MCF 10A (cell line): ENCODE measurements at regions not wholly inside any gene's neighbourhood (a gene's known extent, or its start where the extent isn't known, plus 50 kb on each side); places are given as distances from the start of the nearest gene placed in this dataset.

Experiments used
- BruUV-seq: library from RNA; stranded (reverse); fragments of 400-500 nt; replicated peaks from 2 replicates; lab custom pipeline; 2021; lab: Mats Ljungman, UMichigan
- CTCF ChIA-PET: fragments of 300-600 bp; sonication (Branson Sonifier 250); formaldehyde crosslinking; extraction: SDS; loops from one replicate; lab custom pipeline; 2021; ENCODE audit warnings: antibody characterized with exemption, inconsistent platforms; lab: Yijun Ruan, JAX
- POLR2A ChIA-PET: fragments of 300-600, 350-650 bp; sonication (Branson Sonifier 250); formaldehyde crosslinking; extraction: SDS; loops from one replicate; lab custom pipeline; 2020; ENCODE audit warnings: antibody characterized with exemption, inconsistent platforms; lab: Yijun Ruan, JAX
- DNase-seq: peaks from one replicate; pipeline ENCODE4 v3.0.0-alpha.2; 2018; ENCODE audit not compliant: unreplicated experiment
- H3K27ac Mint-ChIP-seq: one replicate; pipeline ENCODE4 v1.8.0; 2022; ENCODE audit warnings: mild to moderate bottlenecking, low read depth, mixed read lengths; ENCODE audit not compliant: unreplicated experiment
- H3K27me3 Mint-ChIP-seq: one replicate; pipeline ENCODE4 v1.8.0; 2022; ENCODE audit warnings: mixed read lengths; ENCODE audit not compliant: insufficient read depth, unreplicated experiment
- H3K36me3 Mint-ChIP-seq: one replicate; pipeline ENCODE4 v1.8.0; 2022; ENCODE audit warnings: mild to moderate bottlenecking, moderate library complexity, mixed read lengths; ENCODE audit not compliant: insufficient read depth, unreplicated experiment
- H3K4me1 Mint-ChIP-seq: one replicate; pipeline ENCODE4 v1.8.0; 2022; ENCODE audit warnings: mixed read lengths; ENCODE audit not compliant: insufficient read depth, unreplicated experiment
- H3K4me3 Mint-ChIP-seq: one replicate; pipeline ENCODE4 v1.8.0; 2022; ENCODE audit warnings: mild to moderate bottlenecking, moderate library complexity, mixed read lengths; ENCODE audit not compliant: unreplicated experiment
- H3K9me3 Mint-ChIP-seq: one replicate; pipeline ENCODE4 v1.8.0; 2022; ENCODE audit warnings: mixed read lengths; ENCODE audit not compliant: unreplicated experiment
- intact Hi-C: fragments of 100-400 bp; cut with micrococcal nuclease; formaldehyde crosslinking; loops from 2 replicates; pipeline ENCODE4 v1.14.1; 2022
- TF ChIP-seq, protein P1 (sequence below): fragments of 200-600 bp; IDR thresholded peaks from one replicate; pipeline ENCODE4 v1.8.0; 2022; ENCODE audit warnings: antibody characterized with exemption, mild to moderate bottlenecking; ENCODE audit not compliant: unreplicated experiment

DNA sequence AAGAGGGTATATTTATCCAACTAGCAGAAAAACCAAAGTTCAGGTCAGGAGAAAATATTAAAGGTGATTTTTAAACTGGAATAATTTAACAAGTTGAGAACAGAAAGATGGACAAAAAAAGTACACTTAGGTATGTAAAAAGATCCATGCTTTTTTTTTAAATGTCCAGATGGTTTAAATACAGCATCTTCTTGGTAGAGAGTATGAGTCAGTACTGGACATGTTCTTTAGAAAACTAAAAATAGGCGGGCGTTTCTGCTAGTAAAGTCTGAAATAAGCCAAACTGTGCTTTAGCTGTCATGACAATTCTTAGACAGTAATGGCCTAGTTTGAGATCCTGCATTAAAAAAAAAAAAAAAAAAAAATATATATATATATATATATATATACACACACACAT lies 255.9 kb upstream of the ST8SIA4 start:
- no peaks in the 10 kb centered on the region for H3K9me3 Mint-ChIP-seq
- POLR2A ChIA-PET, result no interaction called here
- intact Hi-C loops, result no loop called here

DNA sequence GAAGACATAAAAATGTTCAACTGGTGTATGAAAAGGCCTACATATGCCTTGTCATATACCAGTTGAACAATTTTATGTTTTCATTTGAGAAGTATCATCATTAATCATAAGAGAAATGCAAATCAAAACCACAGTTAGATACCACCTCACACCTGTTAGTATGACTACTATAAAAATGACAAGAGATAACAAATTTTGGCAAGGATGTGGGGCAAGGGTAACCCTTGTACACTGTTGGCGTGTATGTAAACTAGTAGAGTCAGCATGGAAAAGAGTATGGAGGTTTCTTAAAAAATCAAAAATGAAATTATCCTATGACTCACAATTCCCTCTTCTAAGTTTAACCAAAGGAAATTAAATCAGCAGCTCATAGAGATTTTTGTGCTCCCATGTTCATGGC lies 250.4 kb upstream of the ST8SIA4 start:
- DNase-seq, result no peak
- Mint-ChIP-seq H3K9me3 (no peaks in the 10 kb centered on the region), H3K27ac (no peak overlapping the region), H3K4me3 (no peak overlapping the region), H3K36me3 (no peaks in the 10 kb centered on the region), H3K4me1 (no peaks in the 10 kb centered on the region), H3K27me3 (no peaks in the 10 kb centered on the region)
- no TSS peak for BruUV-seq
- TF ChIP-seq, protein P1, sequence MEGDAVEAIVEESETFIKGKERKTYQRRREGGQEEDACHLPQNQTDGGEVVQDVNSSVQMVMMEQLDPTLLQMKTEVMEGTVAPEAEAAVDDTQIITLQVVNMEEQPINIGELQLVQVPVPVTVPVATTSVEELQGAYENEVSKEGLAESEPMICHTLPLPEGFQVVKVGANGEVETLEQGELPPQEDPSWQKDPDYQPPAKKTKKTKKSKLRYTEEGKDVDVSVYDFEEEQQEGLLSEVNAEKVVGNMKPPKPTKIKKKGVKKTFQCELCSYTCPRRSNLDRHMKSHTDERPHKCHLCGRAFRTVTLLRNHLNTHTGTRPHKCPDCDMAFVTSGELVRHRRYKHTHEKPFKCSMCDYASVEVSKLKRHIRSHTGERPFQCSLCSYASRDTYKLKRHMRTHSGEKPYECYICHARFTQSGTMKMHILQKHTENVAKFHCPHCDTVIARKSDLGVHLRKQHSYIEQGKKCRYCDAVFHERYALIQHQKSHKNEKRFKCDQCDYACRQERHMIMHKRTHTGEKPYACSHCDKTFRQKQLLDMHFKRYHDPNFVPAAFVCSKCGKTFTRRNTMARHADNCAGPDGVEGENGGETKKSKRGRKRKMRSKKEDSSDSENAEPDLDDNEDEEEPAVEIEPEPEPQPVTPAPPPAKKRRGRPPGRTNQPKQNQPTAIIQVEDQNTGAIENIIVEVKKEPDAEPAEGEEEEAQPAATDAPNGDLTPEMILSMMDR, result no peak
- POLR2A ChIA-PET, result no interaction called here
- intact Hi-C loops, result no loop called here
- CTCF ChIA-PET, result no interaction called here

More for the DNA sequence above, 255.9 kb upstream of the ST8SIA4 start:
- no peak overlapping the region for H3K27ac Mint-ChIP-seq
- no peak overlapping the region for H3K4me3 Mint-ChIP-seq
- CTCF ChIA-PET, result interaction anchor here (0.7 kb wide), 1 partner anchor 564 kb away, joined by 3 read pairs; no protein-coding TSS in a partner anchor
- no peaks in the 10 kb centered on the region for H3K27me3 Mint-ChIP-seq
- no TSS peak for BruUV-seq
- no peaks in the 10 kb centered on the region for H3K4me1 Mint-ChIP-seq
- DNase-seq, result no peak
- no peaks in the 10 kb centered on the region for H3K36me3 Mint-ChIP-seq
- TF ChIP-seq, protein P1, result no peak

DNA sequence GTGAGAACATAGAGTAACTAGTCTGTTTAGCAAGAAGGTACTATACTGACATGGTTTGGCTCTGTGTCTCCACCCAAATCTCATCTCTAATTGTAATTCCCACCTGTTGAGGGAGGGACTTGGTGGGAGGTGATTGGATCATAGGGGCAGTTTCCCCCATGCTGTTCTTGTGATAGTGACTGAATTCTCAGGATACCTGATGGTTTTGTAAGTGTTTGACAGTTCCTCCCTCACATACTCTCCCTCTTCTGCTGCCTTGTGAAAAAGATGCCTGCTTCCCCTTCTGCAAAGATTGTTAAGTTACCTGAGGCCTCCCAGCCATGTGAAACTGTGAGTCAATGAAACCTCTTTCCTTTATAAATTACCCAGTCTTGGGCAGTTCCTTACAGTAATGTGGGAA lies 240.4 kb upstream of the ST8SIA4 start:
- H3K27ac Mint-ChIP-seq, result no peak overlapping the region
- H3K36me3 Mint-ChIP-seq, result no peaks in the 10 kb centered on the region
- TF ChIP-seq, protein P1, result no peak
- peaks cover 5% of the 10 kb centered on the region for H3K9me3 Mint-ChIP-seq
- H3K4me1 Mint-ChIP-seq, result no peaks in the 10 kb centered on the region
- POLR2A ChIA-PET, result no interaction called here
- intact Hi-C loops, result no loop called here
- DNase-seq, result no peak
- H3K27me3 Mint-ChIP-seq, result peaks cover 28% of the 10 kb centered on the region
- no peak overlapping the region for H3K4me3 Mint-ChIP-seq
- CTCF ChIA-PET, result interaction anchor here (0.6 kb wide), 1 partner anchor 53 kb away, joined by 5 read pairs; no protein-coding TSS in a partner anchor
- no TSS peak for BruUV-seq

DNA sequence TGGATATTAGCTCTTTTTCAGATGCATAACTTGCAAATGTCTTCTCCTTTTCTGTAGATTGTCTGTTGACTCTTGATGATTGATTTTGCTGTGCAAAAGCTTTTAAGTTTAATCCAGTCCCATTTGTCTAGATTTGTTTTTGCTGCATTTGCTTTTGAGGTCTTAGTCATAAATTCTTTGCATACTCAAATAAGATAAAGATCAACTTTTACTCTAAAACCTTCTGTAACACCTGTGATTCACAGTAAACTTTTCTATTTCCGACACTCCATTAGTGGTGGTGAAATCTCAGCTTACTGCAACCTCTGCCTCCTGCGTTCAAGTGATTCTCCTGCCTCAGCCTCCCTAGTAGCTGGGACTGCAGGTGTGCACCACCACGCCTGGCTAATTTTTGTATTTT lies 239.0 kb upstream of the ST8SIA4 start:
- TF ChIP-seq, protein P1, result no peak
- Mint-ChIP-seq H3K9me3 (peaks cover 5% of the 10 kb centered on the region), H3K27ac (no peak overlapping the region), H3K4me1 (no peaks in the 10 kb centered on the region), H3K36me3 (no peaks in the 10 kb centered on the region), H3K4me3 (no peak overlapping the region), H3K27me3 (peaks cover 19% of the 10 kb centered on the region)
- DNase-seq, result no peak
- intact Hi-C loops, result no loop called here
- CTCF ChIA-PET, result no interaction called here
- no TSS peak for BruUV-seq
- POLR2A ChIA-PET, result no interaction called here
